GM23338 (cell line): ENCODE measurements at regions not wholly inside any gene's neighbourhood (a gene's known extent, or its start where the extent isn't known, plus 50 kb on each side); places are given as distances from the start of the nearest gene placed in this dataset.
A peak's percentile ranks its signal among the peaks of the same experiment; 100 is the strongest.

Experiments
- ATAC-seq: fragments of 200-7000 bp; cut with Tn5 transposase; 3 replicates; pipeline ENCODE4 v1.9.1; 2020
- DNase-seq: peaks from one replicate; pipeline ENCODE4 v3.0.0-alpha.2; 2015; ENCODE audit warnings: low spot score
- H2AFZ ChIP-seq: fragments of 200-600 bp; sonication (generic); 2 replicates; pipeline ENCODE4 v1.8.0; 2016; ENCODE audit warnings: antibody characterized with exemption, mild to moderate bottlenecking, moderate library complexity
- H3F3A ChIP-seq: fragments of 200-600 bp; sonication (generic); replicated peaks from 2 replicates; pipeline ENCODE4 v1.8.0; 2017; ENCODE audit warnings: antibody characterized with exemption, mixed run types, low read depth
- H3K27ac ChIP-seq: fragments of 200-600 bp; sonication (generic); 2 replicates; pipeline ENCODE4 v1.6.1; 2016; ENCODE audit warnings: low read depth
- H3K27me3 ChIP-seq: fragments of 200-600 bp; sonication (generic); 2 replicates; pipeline ENCODE4 v1.8.0; 2016; ENCODE audit warnings: mild to moderate bottlenecking, mixed run types, moderate library complexity; ENCODE audit not compliant: insufficient read depth
- H3K36me3 ChIP-seq: fragments of 200-600 bp; sonication (generic); 2 replicates; pipeline ENCODE4 v1.8.0; 2016; ENCODE audit warnings: mild to moderate bottlenecking; ENCODE audit not compliant: insufficient read depth
- H3K4me1 ChIP-seq: fragments of 200-600 bp; sonication (generic); 2 replicates; pipeline ENCODE4 v1.8.0; 2016; ENCODE audit warnings: mild to moderate bottlenecking, moderate library complexity; ENCODE audit not compliant: insufficient read depth
- H3K4me2 ChIP-seq: fragments of 200-600 bp; sonication (generic); 2 replicates; pipeline ENCODE4 v1.7.1; 2017; ENCODE audit warnings: mixed run types
- H3K4me3 ChIP-seq: fragments of 200-600 bp; sonication (generic); 2 replicates; pipeline ENCODE4 v1.6.1; 2016; ENCODE audit warnings: mixed run types
- H3K79me2 ChIP-seq: fragments of 200-600 bp; sonication (generic); replicated peaks from 2 replicates; pipeline ENCODE4 v1.8.0; 2017; ENCODE audit warnings: mild to moderate bottlenecking; ENCODE audit not compliant: insufficient read depth
- H3K9me2 ChIP-seq: fragments of 200-600 bp; sonication (generic); 2 replicates; pipeline ENCODE4 v1.8.0; 2017; ENCODE audit not compliant: insufficient read depth
- H4K20me1 ChIP-seq: fragments of 200-600 bp; sonication (generic); replicated peaks from 2 replicates; pipeline ENCODE4 v1.8.0; 2017; ENCODE audit warnings: mild to moderate bottlenecking; ENCODE audit not compliant: insufficient read depth
- H3K27ac Mint-ChIP-seq: 2 replicates; pipeline ENCODE4 v1.8.0; 2020; ENCODE audit warnings: inconsistent platforms, mild to moderate bottlenecking, moderate library complexity, mixed read lengths
- H3K27me3 Mint-ChIP-seq: 3 replicates; pipeline ENCODE4 v1.8.0; 2022; ENCODE audit warnings: low read depth, mild to moderate bottlenecking, moderate library complexity, mixed read lengths, inconsistent platforms; ENCODE audit not compliant: insufficient read depth, poor library complexity
- H3K36me3 Mint-ChIP-seq: 3 replicates; pipeline ENCODE4 v1.8.0; 2021; ENCODE audit warnings: low read depth, mild to moderate bottlenecking, inconsistent platforms, moderate library complexity, mixed read lengths
- H3K4me1 Mint-ChIP-seq: 3 replicates; pipeline ENCODE4 v1.8.0; 2020; ENCODE audit warnings: mild to moderate bottlenecking, inconsistent platforms, mixed read lengths
- H3K4me3 Mint-ChIP-seq: 3 replicates; pipeline ENCODE4 v1.8.0; 2021; ENCODE audit warnings: moderate library complexity, mild to moderate bottlenecking, inconsistent platforms, mixed read lengths
- H3K9me3 Mint-ChIP-seq: 3 replicates; pipeline ENCODE4 v1.8.0; 2020; ENCODE audit warnings: moderate library complexity, mild to moderate bottlenecking, inconsistent platforms, mixed read lengths
- CREB1 ChIP-seq: fragments of 250-450 bp; sonication (Bioruptor Pico); IDR thresholded peaks from 2 replicates; pipeline ENCODE4 v1.5.0; 2020; ENCODE audit warnings: low read depth, mild to moderate bottlenecking, moderate library complexity
- CTCF ChIP-seq, 2 experiments: fragments of 200-600 bp in 1 of 2; sonication (generic) in 1 of 2; conservative IDR thresholded peaks; 2 replicates each; pipeline versions ENCODE4 v1.5.1 to v1.6.1; 2016 to 2017; ENCODE audit warnings: antibody characterized with exemption in 2 of 2, low read depth in 2 of 2, mild to moderate bottlenecking in 2 of 2, moderate library complexity in 1 of 2
- EZH2phosphoT487 ChIP-seq: fragments of 200-600 bp; sonication (generic); IDR thresholded peaks from one replicate; pipeline ENCODE4 v1.8.1; 2018; ENCODE audit warnings: antibody characterized with exemption; ENCODE audit not compliant: unreplicated experiment
- JUNB ChIP-seq: IDR thresholded peaks from one replicate; pipeline ENCODE4 v1.6.1; 2016; ENCODE audit warnings: antibody characterized with exemption; ENCODE audit not compliant: unreplicated experiment
- NANOG ChIP-seq: IDR thresholded peaks from 2 replicates; pipeline ENCODE4 v1.6.1; 2016; ENCODE audit warnings: antibody characterized with exemption, borderline replicate concordance
- POLR2AphosphoS5 ChIP-seq: IDR thresholded peaks from 2 replicates; pipeline ENCODE4 v1.6.1; 2016; ENCODE audit warnings: antibody characterized with exemption, low read depth
- REST ChIP-seq: IDR thresholded peaks from one replicate; pipeline ENCODE4 v1.6.1; 2018; ENCODE audit warnings: antibody characterized with exemption; ENCODE audit not compliant: unreplicated experiment
- STAT1 ChIP-seq: IDR thresholded peaks from one replicate; pipeline ENCODE4 v1.6.1; 2016; ENCODE audit warnings: antibody characterized with exemption; ENCODE audit not compliant: unreplicated experiment
- ZNF114 ChIP-seq: fragments of 250-450 bp; sonication (Bioruptor Pico); IDR thresholded peaks from 2 replicates; pipeline ENCODE4 v1.5.0; 2020; ENCODE audit warnings: mild to moderate bottlenecking, moderate library complexity
- ZNF331 ChIP-seq: fragments of 250-450 bp; sonication (Bioruptor Pico); IDR thresholded peaks from 2 replicates; pipeline ENCODE4 v1.5.0; 2020; ENCODE audit warnings: low read depth, mild to moderate bottlenecking, moderate library complexity
- ZNF462 ChIP-seq: fragments of 250-450 bp; sonication (Bioruptor Pico); IDR thresholded peaks from 2 replicates; pipeline ENCODE4 v1.5.0; 2020; ENCODE audit warnings: mild to moderate bottlenecking, moderate library complexity
- TF ChIP-seq, protein P1 (sequence below): IDR thresholded peaks from 2 replicates; pipeline ENCODE4 v1.6.1; 2016; ENCODE audit warnings: antibody characterized with exemption

DNA sequence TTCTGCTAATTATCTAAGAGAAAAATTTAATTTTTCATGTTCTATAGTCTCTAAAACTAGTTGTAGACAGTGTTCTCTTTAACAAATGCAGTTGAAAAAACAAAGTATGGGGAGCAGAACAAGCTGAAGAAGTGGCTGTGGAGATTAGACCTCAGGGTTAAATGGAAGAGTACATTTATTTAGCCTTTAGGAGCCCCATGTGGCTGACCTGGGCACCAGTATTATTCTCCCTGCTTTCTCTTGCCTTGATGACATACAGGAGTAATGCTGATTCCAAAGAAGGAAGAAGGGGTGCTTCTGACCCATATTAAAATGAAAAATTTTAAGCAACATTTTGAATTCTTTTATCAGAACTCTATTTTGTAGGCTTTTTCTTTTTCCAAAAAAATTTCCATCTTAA lies 312.3 kb upstream of the RIOK2 start:
- peaks cover 3% of the 10 kb centered on the region; the same call in 2 of the 3 replicates for H3K4me1 Mint-ChIP-seq
- no peak overlapping the region for H3K4me2 ChIP-seq
- H3K9me2 ChIP-seq: no peaks in the 10 kb centered on the region
- no peaks in the 10 kb centered on the region for H3K9me3 Mint-ChIP-seq
- H3K27me3 Mint-ChIP-seq: no peaks in the 10 kb centered on the region
- no peaks in the 10 kb centered on the region for H3K79me2 ChIP-seq
- H3K27ac ChIP-seq: no peak overlapping the region
- no peaks in the 10 kb centered on the region for H3F3A ChIP-seq
- no peaks in the 10 kb centered on the region for H3K4me1 ChIP-seq
- H4K20me1 ChIP-seq: no peaks in the 10 kb centered on the region
- no peak overlapping the region for H3K4me3 ChIP-seq
- H3K27me3 ChIP-seq: no peaks in the 10 kb centered on the region
- H3K27ac Mint-ChIP-seq: no peak overlapping the region
- H3K36me3 ChIP-seq: no peaks in the 10 kb centered on the region
- no peak overlapping the region for H3K4me3 Mint-ChIP-seq
- peak; percentile 56 for ATAC-seq
- DNase-seq: peak; percentile 11
- no peak overlapping the region for H2AFZ ChIP-seq
- no peaks in the 10 kb centered on the region for H3K36me3 Mint-ChIP-seq
- no peak for TF ChIP-seq NANOG
- TF ChIP-seq ZNF462 (CRISPR knock-in tag): no peak
- no peak for TF ChIP-seq EZH2phosphoT487
- TF ChIP-seq, protein P1, sequence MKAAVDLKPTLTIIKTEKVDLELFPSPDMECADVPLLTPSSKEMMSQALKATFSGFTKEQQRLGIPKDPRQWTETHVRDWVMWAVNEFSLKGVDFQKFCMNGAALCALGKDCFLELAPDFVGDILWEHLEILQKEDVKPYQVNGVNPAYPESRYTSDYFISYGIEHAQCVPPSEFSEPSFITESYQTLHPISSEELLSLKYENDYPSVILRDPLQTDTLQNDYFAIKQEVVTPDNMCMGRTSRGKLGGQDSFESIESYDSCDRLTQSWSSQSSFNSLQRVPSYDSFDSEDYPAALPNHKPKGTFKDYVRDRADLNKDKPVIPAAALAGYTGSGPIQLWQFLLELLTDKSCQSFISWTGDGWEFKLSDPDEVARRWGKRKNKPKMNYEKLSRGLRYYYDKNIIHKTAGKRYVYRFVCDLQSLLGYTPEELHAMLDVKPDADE: no peak
- TF ChIP-seq ZNF114 (CRISPR knock-in tag): no peak
- TF ChIP-seq CREB1 (CRISPR knock-in tag): no peak
- TF ChIP-seq ZNF331 (CRISPR knock-in tag): no peak
- TF ChIP-seq CTCF (conservative IDR thresholded peaks at IDR 0.05; ENCODE audit: low read depth in 2 of 2): no peak
- TF ChIP-seq JUNB: no peak
- TF ChIP-seq REST: no peak
- no peak for TF ChIP-seq POLR2AphosphoS5
- no peak for TF ChIP-seq STAT1
